Breast epithelium (tissue), 3 donors: ENCODE measurements at regions not wholly inside any gene's neighbourhood (a gene's known extent, or its start where the extent isn't known, plus 50 kb on each side); places are given as distances from the start of the nearest gene placed in this dataset.

Source experiments
- POLR2A ChIP-seq: fragments of 450-650 bp; IDR thresholded peaks from one replicate; pipeline ENCODE4 v1.6.1; 2016; ENCODE audit warnings: antibody characterized with exemption, mild to moderate bottlenecking, moderate library complexity
- POLR2AphosphoS5 ChIP-seq, 3 donors: sonication (generic); formaldehyde crosslinking; IDR thresholded peaks; one replicate each; pipeline ENCODE4 v1.6.1; 2017; ENCODE audit warnings: antibody characterized with exemption in 3 of 3
- TF ChIP-seq, protein P1 (sequence below), 3 donors: fragments of 450-650 bp; IDR thresholded peaks; one replicate each; pipeline ENCODE4 v1.5.1; 2016 to 2017; ENCODE audit warnings: antibody characterized with exemption in 3 of 3, mild to moderate bottlenecking in 3 of 3, moderate library complexity in 3 of 3

GRCh38 chr2:21233194-21233593 lies 109.4 kb downstream of the TDRD15 start:
- no peak for TF ChIP-seq POLR2A
- no peak for TF ChIP-seq POLR2AphosphoS5 (IDR thresholded peaks at IDR 0.05)
- TF ChIP-seq, protein P1, sequence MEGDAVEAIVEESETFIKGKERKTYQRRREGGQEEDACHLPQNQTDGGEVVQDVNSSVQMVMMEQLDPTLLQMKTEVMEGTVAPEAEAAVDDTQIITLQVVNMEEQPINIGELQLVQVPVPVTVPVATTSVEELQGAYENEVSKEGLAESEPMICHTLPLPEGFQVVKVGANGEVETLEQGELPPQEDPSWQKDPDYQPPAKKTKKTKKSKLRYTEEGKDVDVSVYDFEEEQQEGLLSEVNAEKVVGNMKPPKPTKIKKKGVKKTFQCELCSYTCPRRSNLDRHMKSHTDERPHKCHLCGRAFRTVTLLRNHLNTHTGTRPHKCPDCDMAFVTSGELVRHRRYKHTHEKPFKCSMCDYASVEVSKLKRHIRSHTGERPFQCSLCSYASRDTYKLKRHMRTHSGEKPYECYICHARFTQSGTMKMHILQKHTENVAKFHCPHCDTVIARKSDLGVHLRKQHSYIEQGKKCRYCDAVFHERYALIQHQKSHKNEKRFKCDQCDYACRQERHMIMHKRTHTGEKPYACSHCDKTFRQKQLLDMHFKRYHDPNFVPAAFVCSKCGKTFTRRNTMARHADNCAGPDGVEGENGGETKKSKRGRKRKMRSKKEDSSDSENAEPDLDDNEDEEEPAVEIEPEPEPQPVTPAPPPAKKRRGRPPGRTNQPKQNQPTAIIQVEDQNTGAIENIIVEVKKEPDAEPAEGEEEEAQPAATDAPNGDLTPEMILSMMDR (IDR thresholded peaks at IDR 0.05): no peak
